H9 (cell line): ENCODE measurements at regions not wholly inside any gene's neighbourhood (a gene's known extent, or its start where the extent isn't known, plus 50 kb on each side); places are given as distances from the start of the nearest gene placed in this dataset.

ENCODE experiments used
- DNase-seq: peaks from one replicate; pipeline ENCODE4 v3.0.0-alpha.2; 2017
- H2AFZ ChIP-seq: one replicate; pipeline ENCODE4 v1.6.1; 2013; ENCODE audit warnings: mild to moderate bottlenecking, low read length, control low read depth, moderate library complexity
- H2AK5ac ChIP-seq: 2 replicates; pipeline ENCODE4 v1.6.1; 2013; ENCODE audit warnings: low read length, control low read depth, mixed read lengths; ENCODE audit not compliant: insufficient read length
- H2BK120ac ChIP-seq: one replicate; pipeline ENCODE4 v1.6.1; 2013; ENCODE audit warnings: low read depth, mild to moderate bottlenecking, low read length, control low read depth, inconsistent platforms; ENCODE audit not compliant: poor library complexity, severe bottlenecking
- H2BK12ac ChIP-seq: 2 replicates; pipeline ENCODE4 v1.6.1; 2013; ENCODE audit warnings: low read length, control low read depth, mixed read lengths, low read depth; ENCODE audit not compliant: insufficient read length
- H2BK15ac ChIP-seq: 2 replicates; pipeline ENCODE4 v1.6.1; 2013; ENCODE audit warnings: low read depth, low read length, control low read depth
- H2BK20ac ChIP-seq: one replicate; pipeline ENCODE4 v1.6.1; 2013; ENCODE audit warnings: low read depth, mild to moderate bottlenecking, low read length, control low read depth, inconsistent platforms; ENCODE audit not compliant: poor library complexity, severe bottlenecking
- H2BK5ac ChIP-seq: 2 replicates; pipeline ENCODE4 v1.6.1; 2013; ENCODE audit warnings: low read length, control low read depth, mixed read lengths; ENCODE audit not compliant: insufficient read length
- H3K14ac ChIP-seq: 2 replicates; pipeline ENCODE4 v1.6.1; 2013; ENCODE audit warnings: low read length, control low read depth; ENCODE audit not compliant: insufficient read depth
- H3K18ac ChIP-seq: 2 replicates; pipeline ENCODE4 v1.6.1; 2013; ENCODE audit warnings: low read depth, mild to moderate bottlenecking, mixed read lengths, low read length, control low read depth; ENCODE audit not compliant: insufficient read length
- H3K23ac ChIP-seq: 2 replicates; pipeline ENCODE4 v1.6.1; 2013; ENCODE audit warnings: low read length, control low read depth, mixed read lengths, low read depth; ENCODE audit not compliant: insufficient read length
- H3K23me2 ChIP-seq: 2 replicates; pipeline ENCODE4 v1.6.1; 2013; ENCODE audit warnings: low read depth, mild to moderate bottlenecking, mixed read lengths, low read length, control low read depth; ENCODE audit not compliant: insufficient read length, poor library complexity, severe bottlenecking
- H3K27ac ChIP-seq: 2 replicates; pipeline ENCODE4 v1.5.1; 2013; ENCODE audit warnings: low read length, control low read depth, mixed read lengths, low read depth; ENCODE audit not compliant: insufficient read length
- H3K27me3 ChIP-seq: 2 replicates; pipeline ENCODE4 v1.6.1; 2013; ENCODE audit warnings: low read length, control low read depth, inconsistent platforms; ENCODE audit not compliant: insufficient read depth
- H3K4ac ChIP-seq: 2 replicates; pipeline ENCODE4 v1.6.1; 2013; ENCODE audit warnings: low read depth, mild to moderate bottlenecking, control low read depth, inconsistent platforms, low read length, moderate library complexity
- H3K4me1 ChIP-seq: 2 replicates; pipeline ENCODE4 v1.6.1; 2013; ENCODE audit warnings: low read length, control low read depth, inconsistent platforms; ENCODE audit not compliant: insufficient read depth
- H3K4me2 ChIP-seq: 2 replicates; pipeline ENCODE4 v1.6.1; 2013; ENCODE audit warnings: low read length, control low read depth, mixed read lengths; ENCODE audit not compliant: insufficient read length, insufficient read depth
- H3K56ac ChIP-seq: 2 replicates; pipeline ENCODE4 v1.6.1; 2013; ENCODE audit warnings: low read depth, mild to moderate bottlenecking, mixed read lengths, low read length, control low read depth; ENCODE audit not compliant: insufficient read length
- H3K79me1 ChIP-seq: 2 replicates; pipeline ENCODE4 v1.6.1; 2013; ENCODE audit warnings: low read depth, mild to moderate bottlenecking, moderate library complexity, low read length, control low read depth, inconsistent platforms; ENCODE audit not compliant: insufficient read depth, poor library complexity, severe bottlenecking
- H3K79me2 ChIP-seq: 2 replicates; pipeline ENCODE4 v1.6.1; 2013; ENCODE audit warnings: low read length, control low read depth, inconsistent platforms; ENCODE audit not compliant: insufficient read depth
- H3K9ac ChIP-seq: 2 replicates; pipeline ENCODE4 v1.6.1; 2013; ENCODE audit warnings: low read length, control low read depth, mixed read lengths; ENCODE audit not compliant: insufficient read length; ENCODE audit errors: extremely low read depth
- H3K9me3 ChIP-seq: one replicate; pipeline ENCODE4 v1.6.1; 2013; ENCODE audit warnings: low read depth, low read length, inconsistent platforms; ENCODE audit not compliant: control insufficient read depth
- H3T11ph ChIP-seq: one replicate; pipeline ENCODE4 v1.6.1; 2013; ENCODE audit warnings: mild to moderate bottlenecking, low read length, control low read depth, inconsistent platforms
- H4K20me1 ChIP-seq: one replicate; pipeline ENCODE4 v1.6.1; 2013; ENCODE audit not compliant: control insufficient read depth, insufficient read length, insufficient read depth
- H4K5ac ChIP-seq: 2 replicates; pipeline ENCODE4 v1.6.1; 2013; ENCODE audit warnings: low read depth, mild to moderate bottlenecking, mixed read lengths, low read length, control low read depth; ENCODE audit not compliant: insufficient read length
- H4K8ac ChIP-seq: replicated peaks from 2 replicates; pipeline ENCODE4 v1.6.1; 2013; ENCODE audit warnings: low read length, control low read depth, mixed read lengths, low read depth; ENCODE audit not compliant: insufficient read length
- H4K91ac ChIP-seq: 2 replicates; pipeline ENCODE4 v1.6.1; 2013; ENCODE audit warnings: low read depth, mild to moderate bottlenecking, moderate library complexity, mixed read lengths, low read length, control low read depth; ENCODE audit not compliant: insufficient read length
- H3K27ac Mint-ChIP-seq, 3 experiments: 2 replicates in 2 of 3; 3 replicates in 1 of 3; pipeline ENCODE4 v1.8.0; 2020 to 2021; ENCODE audit warnings: mixed read lengths in 3 of 3, mild to moderate bottlenecking in 1 of 3, moderate library complexity in 1 of 3
- H3K27me3 Mint-ChIP-seq: 2 replicates; pipeline ENCODE4 v1.8.0; 2021; ENCODE audit warnings: low read depth, mild to moderate bottlenecking, moderate library complexity, mixed read lengths
- H3K36me3 Mint-ChIP-seq, 3 experiments: 2 replicates in 2 of 3; 3 replicates in 1 of 3; pipeline ENCODE4 v1.8.0; 2020 to 2021; ENCODE audit warnings: low read depth in 3 of 3, mixed read lengths in 3 of 3; ENCODE audit not compliant: insufficient read depth in 1 of 3
- H3K4me1 Mint-ChIP-seq, 2 experiments: 2 replicates each; pipeline ENCODE4 v1.8.0; 2020; ENCODE audit warnings: mixed read lengths in 2 of 2
- H3K4me3 Mint-ChIP-seq, 2 experiments: 2 replicates in 1 of 2; 3 replicates in 1 of 2; pipeline ENCODE4 v1.8.0; 2020 to 2021; ENCODE audit warnings: mild to moderate bottlenecking in 2 of 2, mixed read lengths in 2 of 2, moderate library complexity in 1 of 2
- H3K9me3 Mint-ChIP-seq, 2 experiments: 2 replicates in 1 of 2; 3 replicates in 1 of 2; pipeline ENCODE4 v1.8.0; 2020; ENCODE audit warnings: mild to moderate bottlenecking in 2 of 2, mixed read lengths in 2 of 2, moderate library complexity in 1 of 2
- WGBS: extraction: QIAGEN DNeasy Blood & Tissue Kit; methylation state at CpG from one replicate; pipeline ENCODE4 v1.1.7; 2013; ENCODE audit warnings: missing lambda C conversion rate, low lambda C conversion rate, mixed read lengths; ENCODE audit not compliant: insufficient read length; ENCODE audit errors: extremely low coverage; 5-methylcytosine and 5-hydroxymethylcytosine counted together
- TF ChIP-seq, protein P1 (sequence below): fragments of 200-600 bp; sonication (generic); conservative IDR thresholded peaks from 3 replicates; pipeline ENCODE4 v1.8.0; 2021; ENCODE audit warnings: antibody characterized with exemption, mild to moderate bottlenecking

GRCh38 chr10:113239566-113240350, 289.7 kb downstream of the TCF7L2 start:
- Mint-ChIP-seq H3K36me3 (no peaks in the 10 kb centered on the region), H3K27ac (no peak overlapping the region), H3K4me3 (no peak overlapping the region), H3K27me3 (peaks cover 5% of the 10 kb centered on the region), H3K9me3 (no peaks in the 10 kb centered on the region; a peak in 1 of 5 replicates), H3K4me1 (no peaks in the 10 kb centered on the region)
- Histone ChIP-seq H3K14ac (no peak overlapping the region), H3K23me2 (no peaks in the 10 kb centered on the region), H2BK120ac (no peak overlapping the region), H4K20me1 (no peaks in the 10 kb centered on the region), H3K27ac (no peak overlapping the region), H3K9ac (no peak overlapping the region), H2BK15ac (no peak overlapping the region), H2AFZ (no peak overlapping the region), H3K4me2 (no peak overlapping the region), H3T11ph (no peak overlapping the region), H3K23ac (no peak overlapping the region), H3K9me3 (no peaks in the 10 kb centered on the region), H4K5ac (no peak overlapping the region), H3K79me2 (no peaks in the 10 kb centered on the region), H3K18ac (no peak overlapping the region), H3K27me3 (no peaks in the 10 kb centered on the region), H3K4me1 (no peaks in the 10 kb centered on the region), H3K4ac (no peak overlapping the region), H2AK5ac (no peak overlapping the region), H2BK20ac (no peak overlapping the region), H3K56ac (no peak overlapping the region), H2BK5ac (no peak overlapping the region), H2BK12ac (no peak overlapping the region), H3K79me1 (no peaks in the 10 kb centered on the region), H4K91ac (no peak overlapping the region), H4K8ac (no peak overlapping the region)
- no peak for DNase-seq
- WGBS: no CpG with 5 or more reads among the region's 7 CpGs
- TF ChIP-seq, protein P1, sequence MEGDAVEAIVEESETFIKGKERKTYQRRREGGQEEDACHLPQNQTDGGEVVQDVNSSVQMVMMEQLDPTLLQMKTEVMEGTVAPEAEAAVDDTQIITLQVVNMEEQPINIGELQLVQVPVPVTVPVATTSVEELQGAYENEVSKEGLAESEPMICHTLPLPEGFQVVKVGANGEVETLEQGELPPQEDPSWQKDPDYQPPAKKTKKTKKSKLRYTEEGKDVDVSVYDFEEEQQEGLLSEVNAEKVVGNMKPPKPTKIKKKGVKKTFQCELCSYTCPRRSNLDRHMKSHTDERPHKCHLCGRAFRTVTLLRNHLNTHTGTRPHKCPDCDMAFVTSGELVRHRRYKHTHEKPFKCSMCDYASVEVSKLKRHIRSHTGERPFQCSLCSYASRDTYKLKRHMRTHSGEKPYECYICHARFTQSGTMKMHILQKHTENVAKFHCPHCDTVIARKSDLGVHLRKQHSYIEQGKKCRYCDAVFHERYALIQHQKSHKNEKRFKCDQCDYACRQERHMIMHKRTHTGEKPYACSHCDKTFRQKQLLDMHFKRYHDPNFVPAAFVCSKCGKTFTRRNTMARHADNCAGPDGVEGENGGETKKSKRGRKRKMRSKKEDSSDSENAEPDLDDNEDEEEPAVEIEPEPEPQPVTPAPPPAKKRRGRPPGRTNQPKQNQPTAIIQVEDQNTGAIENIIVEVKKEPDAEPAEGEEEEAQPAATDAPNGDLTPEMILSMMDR: no peak
